CD14-positive monocyte (primary cell): ENCODE measurements at regions not wholly inside any gene's neighbourhood (a gene's known extent, or its start where the extent isn't known, plus 50 kb on each side); places are given as distances from the start of the nearest gene placed in this dataset.

Experiments
- DNase-seq, 3 donors: peaks; one replicate each; pipeline ENCODE4 v3.0.0-alpha.2; 2011 to 2022
- H2AFZ ChIP-seq: 2 replicates; pipeline ENCODE4 v1.6.0; 2012; ENCODE audit warnings: mild to moderate bottlenecking, low read depth, low read length, inconsistent platforms; ENCODE audit not compliant: insufficient read depth, poor library complexity, severe bottlenecking
- H3K27ac ChIP-seq, 2 donors: 1 replicate in 1 of 2; 2 replicates in 1 of 2; pipeline ENCODE4 v1.5.1; 2012 to 2013; ENCODE audit warnings: low read length in 2 of 2, control low read depth in 1 of 2, inconsistent platforms in 1 of 2, low read depth in 1 of 2, mild to moderate bottlenecking in 1 of 2
- H3K27me3 ChIP-seq, 2 donors: one replicate each; pipeline versions ENCODE4 v1.6.0 to v1.6.1; 2011 to 2013; ENCODE audit warnings: low read length in 2 of 2; ENCODE audit not compliant: control insufficient read depth in 2 of 2, insufficient read depth in 2 of 2
- H3K36me3 ChIP-seq, 2 donors: replicated peaks in 1 of 2; 1 replicate in 1 of 2; 2 replicates in 1 of 2; pipeline versions ENCODE4 v1.5.1 to v1.6.1; 2012 to 2013; ENCODE audit warnings: low read length in 2 of 2, control low read depth in 1 of 2, inconsistent platforms in 1 of 2, mild to moderate bottlenecking in 1 of 2; ENCODE audit not compliant: insufficient read depth in 2 of 2, control insufficient read depth in 1 of 2
- H3K4me1 ChIP-seq, 2 donors: 1 replicate in 1 of 2; 2 replicates in 1 of 2; pipeline versions ENCODE4 v1.5.1 to v1.6.1; 2012 to 2013; ENCODE audit warnings: low read length in 2 of 2, control low read depth in 1 of 2, inconsistent platforms in 1 of 2, mild to moderate bottlenecking in 1 of 2, moderate library complexity in 1 of 2; ENCODE audit not compliant: insufficient read depth in 2 of 2, control insufficient read depth in 1 of 2
- H3K4me2 ChIP-seq: replicated peaks from 2 replicates; pipeline ENCODE3; 2012; ENCODE audit warnings: low read length, moderate library complexity, mild to moderate bottlenecking; ENCODE audit not compliant: poor library complexity, severe bottlenecking; ENCODE audit errors: extremely low read depth
- H3K4me3 ChIP-seq, 3 experiments: fragments of 200-600 bp in 1 of 3; sonication (generic) in 1 of 3; replicated peaks in 1 of 3; 1 replicate in 2 of 3; 2 replicates in 1 of 3; pipeline ENCODE4 v1.5.1; 2011 to 2013; ENCODE audit warnings: low read length in 3 of 3, mild to moderate bottlenecking in 3 of 3, control low read depth in 2 of 3, low read depth in 2 of 3, inconsistent platforms in 1 of 3, moderate library complexity in 1 of 3
- H3K79me2 ChIP-seq: 2 replicates; pipeline ENCODE4 v1.6.0; 2012; ENCODE audit warnings: mild to moderate bottlenecking, control low read depth, inconsistent platforms, low read length, moderate library complexity; ENCODE audit not compliant: insufficient read depth
- H3K9ac ChIP-seq: 2 replicates; pipeline ENCODE4 v1.6.0; 2017; ENCODE audit warnings: low read length, mild to moderate bottlenecking; ENCODE audit not compliant: insufficient read depth, poor library complexity, severe bottlenecking
- H3K9me3 ChIP-seq, 2 donors: replicated peaks in 1 of 2; 1 replicate in 1 of 2; 2 replicates in 1 of 2; pipeline versions ENCODE4 v1.5.1 to v1.6.1; 2012 to 2013; ENCODE audit warnings: low read length in 2 of 2, control low read depth in 1 of 2; ENCODE audit not compliant: control insufficient read depth in 1 of 2, insufficient read depth in 1 of 2
- H4K20me1 ChIP-seq: 2 replicates; pipeline ENCODE4 v1.6.0; 2012; ENCODE audit warnings: mild to moderate bottlenecking, low read length, control low read depth, moderate library complexity; ENCODE audit not compliant: insufficient read depth
- H3K27ac Mint-ChIP-seq, 7 donors: one replicate each; pipeline ENCODE4 v1.8.0; 2020; ENCODE audit warnings: mild to moderate bottlenecking in 7 of 7, mixed read lengths in 7 of 7, moderate library complexity in 6 of 7, inconsistent platforms in 2 of 7
- H3K27me3 Mint-ChIP-seq, 3 donors: one replicate each; pipeline ENCODE4 v1.8.0; 2021 to 2022; ENCODE audit warnings: low read depth in 3 of 3, mild to moderate bottlenecking in 3 of 3, mixed read lengths in 3 of 3, moderate library complexity in 3 of 3, inconsistent platforms in 1 of 3
- H3K36me3 Mint-ChIP-seq, 2 donors: one replicate each; pipeline ENCODE4 v1.8.0; 2020; ENCODE audit warnings: mixed read lengths in 2 of 2, inconsistent platforms in 1 of 2, mild to moderate bottlenecking in 1 of 2
- H3K4me1 Mint-ChIP-seq: one replicate; pipeline ENCODE4 v1.8.0; 2020; ENCODE audit warnings: mild to moderate bottlenecking, mixed read lengths
- H3K4me3 Mint-ChIP-seq, 2 donors: one replicate each; pipeline ENCODE4 v1.8.0; 2020; ENCODE audit warnings: mild to moderate bottlenecking in 2 of 2, mixed read lengths in 2 of 2, moderate library complexity in 1 of 2
- H3K9me3 Mint-ChIP-seq, 7 donors: one replicate each; pipeline ENCODE4 v1.8.0; 2020 to 2022; ENCODE audit warnings: mixed read lengths in 7 of 7, mild to moderate bottlenecking in 6 of 7, moderate library complexity in 6 of 7, inconsistent platforms in 2 of 7
- WGBS: methylation state at CpG from one replicate; pipeline ENCODE4 v1.1.5; 2013; ENCODE audit warnings: missing lambda C conversion rate; ENCODE audit not compliant: insufficient coverage; 5-methylcytosine and 5-hydroxymethylcytosine counted together
- intact Hi-C, 2 donors: fragments of 100-400 bp; cut with micrococcal nuclease; formaldehyde crosslinking; loops; one replicate each; pipeline versions ENCODE4 v1.15.0 to v1.15.1; 2023
- TF ChIP-seq, protein P1 (sequence below): fragments of 200-600 bp; IDR thresholded peaks from one replicate; pipeline ENCODE4 v1.8.0; 2022; ENCODE audit warnings: antibody characterized with exemption, mild to moderate bottlenecking

DNA sequence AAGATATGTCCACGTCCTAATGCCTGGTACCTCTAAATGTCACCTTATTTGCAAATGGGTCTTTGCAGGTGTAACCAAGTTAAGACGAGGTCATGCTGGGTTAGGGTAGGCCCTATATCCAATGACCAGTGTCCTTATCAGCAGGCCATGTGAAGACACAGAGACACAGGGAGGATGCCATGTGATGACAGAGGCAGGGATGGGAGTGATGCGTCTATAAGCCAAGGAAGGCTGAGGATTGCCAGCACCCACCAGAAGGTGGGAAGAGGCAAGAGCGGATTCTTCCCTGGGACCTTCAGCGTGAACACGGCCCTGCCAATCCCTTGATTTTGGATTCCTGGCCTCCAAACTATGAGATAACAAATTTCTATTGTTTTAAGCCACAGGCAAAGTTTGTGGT lies 123.4 kb upstream of the CXCL14 start:
- Mint-ChIP-seq H3K27ac (no peak overlapping the region), H3K36me3 (no peaks in the 10 kb centered on the region), H3K4me1 (no peaks in the 10 kb centered on the region), H3K27me3 (peaks cover 1 to 5% (median 1%) of the 10 kb centered on the region in 3 donors), H3K4me3 (no peak overlapping the region), H3K9me3 (no peaks in the 10 kb centered on the region)
- no peaks in the 10 kb centered on the region for H3K27me3 ChIP-seq
- no peak overlapping the region for H3K4me3 ChIP-seq
- H3K4me1 ChIP-seq: no peaks in the 10 kb centered on the region
- intact Hi-C loops: no loop called here
- TF ChIP-seq, protein P1, sequence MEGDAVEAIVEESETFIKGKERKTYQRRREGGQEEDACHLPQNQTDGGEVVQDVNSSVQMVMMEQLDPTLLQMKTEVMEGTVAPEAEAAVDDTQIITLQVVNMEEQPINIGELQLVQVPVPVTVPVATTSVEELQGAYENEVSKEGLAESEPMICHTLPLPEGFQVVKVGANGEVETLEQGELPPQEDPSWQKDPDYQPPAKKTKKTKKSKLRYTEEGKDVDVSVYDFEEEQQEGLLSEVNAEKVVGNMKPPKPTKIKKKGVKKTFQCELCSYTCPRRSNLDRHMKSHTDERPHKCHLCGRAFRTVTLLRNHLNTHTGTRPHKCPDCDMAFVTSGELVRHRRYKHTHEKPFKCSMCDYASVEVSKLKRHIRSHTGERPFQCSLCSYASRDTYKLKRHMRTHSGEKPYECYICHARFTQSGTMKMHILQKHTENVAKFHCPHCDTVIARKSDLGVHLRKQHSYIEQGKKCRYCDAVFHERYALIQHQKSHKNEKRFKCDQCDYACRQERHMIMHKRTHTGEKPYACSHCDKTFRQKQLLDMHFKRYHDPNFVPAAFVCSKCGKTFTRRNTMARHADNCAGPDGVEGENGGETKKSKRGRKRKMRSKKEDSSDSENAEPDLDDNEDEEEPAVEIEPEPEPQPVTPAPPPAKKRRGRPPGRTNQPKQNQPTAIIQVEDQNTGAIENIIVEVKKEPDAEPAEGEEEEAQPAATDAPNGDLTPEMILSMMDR: no peak
- H3K79me2 ChIP-seq: no peaks in the 10 kb centered on the region
- H2AFZ ChIP-seq: no peak overlapping the region
- no peak overlapping the region for H3K4me2 ChIP-seq
- no peaks in the 10 kb centered on the region for H4K20me1 ChIP-seq
- H3K9me3 ChIP-seq: no peaks in the 10 kb centered on the region
- 100% methylated on average over 1 of the region's 6 CpGs for WGBS
- no peaks in the 10 kb centered on the region for H3K36me3 ChIP-seq
- no peak overlapping the region for H3K27ac ChIP-seq
- no peak overlapping the region for H3K9ac ChIP-seq
- no peak for DNase-seq

DNA sequence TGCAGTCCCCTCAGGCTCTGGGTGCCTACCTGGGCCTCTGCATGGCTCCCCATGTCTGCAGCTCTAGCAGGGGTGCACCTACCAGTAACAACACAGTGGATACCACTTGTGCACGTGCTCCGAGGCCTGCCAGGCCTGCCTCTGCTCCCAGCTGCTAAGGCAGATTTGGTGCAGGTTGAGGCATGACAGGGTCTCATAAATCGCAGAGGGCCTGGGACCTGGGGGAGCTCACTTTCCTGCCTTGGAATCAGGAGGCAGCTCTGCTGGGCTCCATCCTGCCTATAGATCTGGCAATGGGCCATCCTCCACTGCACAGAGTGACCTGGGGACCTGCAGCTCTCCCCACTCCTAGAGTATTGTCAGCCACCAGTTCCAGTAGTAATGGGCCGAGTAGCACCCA lies 121.9 kb upstream of the CXCL14 start:
- no peak for DNase-seq
- Histone ChIP-seq H3K9me3 (no peaks in the 10 kb centered on the region), H3K79me2 (no peaks in the 10 kb centered on the region), H3K4me1 (no peaks in the 10 kb centered on the region), H3K27ac (no peak overlapping the region), H3K4me2 (no peak overlapping the region), H3K36me3 (no peaks in the 10 kb centered on the region), H3K4me3 (no peak overlapping the region), H3K9ac (no peak overlapping the region), H4K20me1 (no peaks in the 10 kb centered on the region), H3K27me3 (no peaks in the 10 kb centered on the region), H2AFZ (no peak overlapping the region)
- peaks cover 2 to 3% (median 3%) of the 10 kb centered on the region in 3 donors for H3K27me3 Mint-ChIP-seq
- TF ChIP-seq, protein P1: no peak
- no peak overlapping the region for H3K27ac Mint-ChIP-seq
- H3K9me3 Mint-ChIP-seq: no peaks in the 10 kb centered on the region
- no peak overlapping the region for H3K4me3 Mint-ChIP-seq
- no peaks in the 10 kb centered on the region for H3K4me1 Mint-ChIP-seq
- H3K36me3 Mint-ChIP-seq: no peaks in the 10 kb centered on the region
- WGBS: 100% methylated on average over 4 of the region's 4 CpGs
- intact Hi-C loops: no loop called here
